OCI-LY3 (cell line): ENCODE measurements at regions not wholly inside any gene's neighbourhood (a gene's known extent, or its start where the extent isn't known, plus 50 kb on each side); places are given as distances from the start of the nearest gene placed in this dataset.

ENCODE experiments used
- H2AFZ ChIP-seq: fragments of 200-600, 300-600 bp; shearing (Covaris generic); 2 replicates; pipeline ENCODE4 v1.6.0; 2014; ENCODE audit warnings: antibody characterized with exemption, low read depth, low read length
- H3K27ac ChIP-seq: fragments of 200-600, 300-600 bp; sonication (generic); 2 replicates; pipeline ENCODE4 v1.5.1; 2014; ENCODE audit warnings: mild to moderate bottlenecking, low read length, moderate library complexity, mixed read lengths
- H3K27me3 ChIP-seq: fragments of 200-600, 300-600 bp; sonication (generic); 2 replicates; pipeline ENCODE4 v1.6.1; 2014; ENCODE audit warnings: low read depth, low read length, mixed read lengths
- H3K36me3 ChIP-seq: fragments of 200-600, 300-600 bp; sonication (generic); replicated peaks from 2 replicates; pipeline ENCODE3; 2014; ENCODE audit warnings: low read depth, low read length, mixed read lengths
- H3K4me1 ChIP-seq: fragments of 300-600, 200-600 bp; sonication (generic); 2 replicates; pipeline ENCODE4 v1.6.1; 2014; ENCODE audit warnings: low read length, mixed read lengths
- H3K4me2 ChIP-seq: fragments of 200-600, 300-600 bp; sonication (generic); 2 replicates; pipeline ENCODE4 v1.6.1; 2014; ENCODE audit warnings: low read length, mixed read lengths
- H3K4me3 ChIP-seq: fragments of 300-600, 200-600 bp; sonication (generic); 2 replicates; pipeline ENCODE4 v1.5.1; 2014; ENCODE audit warnings: antibody characterized with exemption, mild to moderate bottlenecking, low read length, moderate library complexity
- H3K79me2 ChIP-seq: fragments of 300-600, 200-600 bp; shearing (Covaris generic); 2 replicates; pipeline ENCODE4 v1.6.1; 2014; ENCODE audit warnings: mild to moderate bottlenecking, low read length, mixed read lengths
- H3K9ac ChIP-seq: fragments of 300-600, 200-600 bp; shearing (Covaris generic); 2 replicates; pipeline ENCODE4 v1.6.0; 2014; ENCODE audit warnings: mild to moderate bottlenecking, low read length, moderate library complexity
- H3K9me3 ChIP-seq: fragments of 200-600, 300-600 bp; shearing (Covaris generic); 2 replicates; pipeline ENCODE4 v1.6.1; 2014; ENCODE audit warnings: low read length, mixed read lengths; ENCODE audit not compliant: insufficient read depth
- H4K20me1 ChIP-seq: fragments of 200-600, 300-600 bp; sonication (generic); 2 replicates; pipeline ENCODE4 v1.6.1; 2016; ENCODE audit warnings: low read length, mixed read lengths; ENCODE audit not compliant: insufficient read depth
- EZH2phosphoT487 ChIP-seq: fragments of 200-600 bp; shearing (Covaris generic); IDR thresholded peaks from 2 replicates; pipeline ENCODE4 v1.6.1; 2018; ENCODE audit warnings: antibody characterized with exemption, mixed run types, low read depth
- TF ChIP-seq, protein P1 (sequence below): fragments of 200-600, 300-600 bp; sonication (generic); IDR thresholded peaks from 2 replicates; pipeline ENCODE4 v1.5.1; 2014; ENCODE audit warnings: antibody characterized with exemption, low read length, low read depth

DNA sequence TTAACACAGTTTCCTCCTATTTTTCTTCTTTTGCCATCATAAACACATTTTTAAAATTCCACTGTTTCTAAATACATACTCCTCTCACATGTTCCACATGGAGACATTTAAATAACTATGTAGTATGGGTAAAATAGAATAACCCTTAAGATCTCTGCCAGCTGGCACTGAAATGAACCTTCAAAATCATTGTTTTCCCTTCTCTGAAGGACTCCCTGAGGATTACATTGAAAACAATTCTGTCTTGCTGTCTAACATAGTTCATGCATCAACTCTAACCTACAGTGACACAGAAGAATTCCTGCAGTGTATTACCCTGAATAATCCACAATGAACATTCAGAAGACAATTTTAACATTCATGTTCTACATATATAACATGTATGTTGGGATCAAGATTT lies 1361.8 kb upstream of the CITED2 start:
- Histone ChIP-seq H3K4me2 (no peak overlapping the region), H3K27me3 (no peaks in the 10 kb centered on the region), H2AFZ (no peak overlapping the region), H3K4me3 (no peak overlapping the region), H3K79me2 (no peaks in the 10 kb centered on the region), H3K4me1 (no peaks in the 10 kb centered on the region), H3K9me3 (no peaks in the 10 kb centered on the region), H4K20me1 (no peaks in the 10 kb centered on the region), H3K36me3 (no peaks in the 10 kb centered on the region), H3K9ac (no peak overlapping the region), H3K27ac (no peak overlapping the region)
- TF ChIP-seq EZH2phosphoT487, result no peak
- TF ChIP-seq, protein P1, sequence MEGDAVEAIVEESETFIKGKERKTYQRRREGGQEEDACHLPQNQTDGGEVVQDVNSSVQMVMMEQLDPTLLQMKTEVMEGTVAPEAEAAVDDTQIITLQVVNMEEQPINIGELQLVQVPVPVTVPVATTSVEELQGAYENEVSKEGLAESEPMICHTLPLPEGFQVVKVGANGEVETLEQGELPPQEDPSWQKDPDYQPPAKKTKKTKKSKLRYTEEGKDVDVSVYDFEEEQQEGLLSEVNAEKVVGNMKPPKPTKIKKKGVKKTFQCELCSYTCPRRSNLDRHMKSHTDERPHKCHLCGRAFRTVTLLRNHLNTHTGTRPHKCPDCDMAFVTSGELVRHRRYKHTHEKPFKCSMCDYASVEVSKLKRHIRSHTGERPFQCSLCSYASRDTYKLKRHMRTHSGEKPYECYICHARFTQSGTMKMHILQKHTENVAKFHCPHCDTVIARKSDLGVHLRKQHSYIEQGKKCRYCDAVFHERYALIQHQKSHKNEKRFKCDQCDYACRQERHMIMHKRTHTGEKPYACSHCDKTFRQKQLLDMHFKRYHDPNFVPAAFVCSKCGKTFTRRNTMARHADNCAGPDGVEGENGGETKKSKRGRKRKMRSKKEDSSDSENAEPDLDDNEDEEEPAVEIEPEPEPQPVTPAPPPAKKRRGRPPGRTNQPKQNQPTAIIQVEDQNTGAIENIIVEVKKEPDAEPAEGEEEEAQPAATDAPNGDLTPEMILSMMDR, result no peak

DNA sequence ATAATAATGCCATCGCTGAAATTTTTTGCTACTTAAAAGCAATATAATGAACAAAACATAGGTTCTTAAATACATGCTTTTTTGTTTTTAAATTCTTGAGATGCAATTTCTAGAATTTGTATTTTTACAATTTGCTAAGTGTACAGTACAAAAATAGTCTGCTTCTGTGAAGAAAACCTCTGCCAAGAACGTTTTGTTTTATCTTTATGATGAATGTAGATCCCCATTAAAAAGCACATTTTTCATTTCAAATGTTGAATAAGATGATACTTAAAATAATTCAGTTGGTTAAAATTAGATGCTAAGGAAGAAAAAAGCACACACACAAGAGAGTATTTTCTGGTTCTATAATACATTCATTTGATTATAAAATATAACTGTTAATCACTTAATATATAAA lies 1358.5 kb upstream of the CITED2 start:
- H2AFZ ChIP-seq, result no peak overlapping the region
- no peaks in the 10 kb centered on the region for H3K79me2 ChIP-seq
- H3K4me1 ChIP-seq, result no peaks in the 10 kb centered on the region
- H3K4me3 ChIP-seq, result no peak overlapping the region
- H3K9me3 ChIP-seq, result no peaks in the 10 kb centered on the region
- no peak overlapping the region for H3K9ac ChIP-seq
- H3K36me3 ChIP-seq, result no peaks in the 10 kb centered on the region
- no peaks in the 10 kb centered on the region for H4K20me1 ChIP-seq
- no peaks in the 10 kb centered on the region for H3K27me3 ChIP-seq
- TF ChIP-seq, protein P1, result no peak
- no peak for TF ChIP-seq EZH2phosphoT487
- no peak overlapping the region for H3K27ac ChIP-seq
- no peak overlapping the region for H3K4me2 ChIP-seq

DNA sequence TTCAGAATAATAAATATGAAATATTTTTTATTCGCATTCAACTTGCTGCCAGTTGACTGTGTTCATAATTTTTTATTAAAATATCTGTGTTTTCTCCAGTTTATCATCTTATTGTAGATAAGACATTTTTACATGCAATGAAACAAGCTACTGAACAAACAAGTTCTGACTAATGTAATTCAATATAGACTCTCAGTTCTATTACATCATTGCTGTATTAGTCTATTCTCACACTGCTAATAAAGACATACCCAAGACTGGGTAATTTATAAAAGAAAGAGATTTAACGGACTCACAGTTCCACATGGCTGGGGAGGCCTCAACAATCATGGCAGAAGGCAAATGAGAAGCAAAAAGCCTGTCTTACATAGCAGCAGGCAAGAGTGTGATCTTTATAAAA lies 1357.7 kb upstream of the CITED2 start:
- no peak overlapping the region for H3K27ac ChIP-seq
- no peak overlapping the region for H3K4me3 ChIP-seq
- no peaks in the 10 kb centered on the region for H4K20me1 ChIP-seq
- H2AFZ ChIP-seq, result no peak overlapping the region
- no peak overlapping the region for H3K9ac ChIP-seq
- no peaks in the 10 kb centered on the region for H3K36me3 ChIP-seq
- H3K4me2 ChIP-seq, result no peak overlapping the region
- no peaks in the 10 kb centered on the region for H3K27me3 ChIP-seq
- H3K9me3 ChIP-seq, result no peaks in the 10 kb centered on the region
- no peaks in the 10 kb centered on the region for H3K4me1 ChIP-seq
- H3K79me2 ChIP-seq, result no peaks in the 10 kb centered on the region
- TF ChIP-seq EZH2phosphoT487, result no peak
- TF ChIP-seq, protein P1, result no peak

DNA sequence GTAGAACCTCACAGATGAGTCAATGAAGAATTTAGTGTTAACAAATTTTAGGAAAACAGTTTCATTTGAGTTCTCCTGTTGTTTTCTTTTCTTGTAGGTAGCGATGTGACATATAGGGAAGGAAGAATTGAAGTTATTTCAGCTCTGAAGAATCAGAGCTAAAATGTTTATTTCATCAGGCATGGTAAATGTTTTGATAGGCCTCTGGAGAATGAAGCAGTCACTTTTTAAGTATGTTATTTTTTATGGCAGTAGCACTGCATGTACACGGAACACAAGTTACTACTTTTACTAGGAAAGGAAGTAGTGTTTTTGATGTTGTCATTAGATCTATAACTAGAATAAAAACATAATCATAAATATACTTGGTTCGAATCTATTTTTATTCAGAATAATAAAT lies 1357.3 kb upstream of the CITED2 start:
- Histone ChIP-seq H3K4me3 (no peak overlapping the region), H3K79me2 (no peaks in the 10 kb centered on the region), H3K36me3 (no peaks in the 10 kb centered on the region), H4K20me1 (no peaks in the 10 kb centered on the region), H3K4me1 (no peaks in the 10 kb centered on the region), H3K27ac (no peak overlapping the region), H3K9ac (no peak overlapping the region), H3K27me3 (no peaks in the 10 kb centered on the region), H2AFZ (no peak overlapping the region), H3K9me3 (no peaks in the 10 kb centered on the region), H3K4me2 (no peak overlapping the region)
- TF ChIP-seq, protein P1, result no peak
- no peak for TF ChIP-seq EZH2phosphoT487
